A673 (cell line): ENCODE measurements at regions not wholly inside any gene's neighbourhood (a gene's known extent, or its start where the extent isn't known, plus 50 kb on each side); places are given as distances from the start of the nearest gene placed in this dataset.

Experiments used
- BruUV-seq: library from RNA; stranded (reverse); fragments of 400-500 nt; replicated peaks from 2 replicates; lab custom pipeline; 2021; lab: Mats Ljungman, UMichigan
- CTCF ChIA-PET: fragments of 300-600 bp; sonication (Branson Sonifier 250); formaldehyde crosslinking; loops from one replicate; lab custom pipeline; 2022; ENCODE audit warnings: antibody characterized with exemption; lab: Charles Lee
- POLR2A ChIA-PET: fragments of 300-600 bp; sonication (Branson Sonifier 250); formaldehyde crosslinking; loops from one replicate; lab custom pipeline; 2022; ENCODE audit warnings: antibody characterized with exemption; ENCODE audit not compliant: low non-redundant PET; lab: Charles Lee
- DNase-seq: peaks from one replicate; pipeline ENCODE4 v3.0.0-alpha.2; 2015; ENCODE audit warnings: low spot score
- H3K27ac ChIP-seq: fragments of 200-600 bp; sonication (generic); 2 replicates; pipeline ENCODE4 v1.5.1; 2016; ENCODE audit warnings: mixed run types, low read depth, mild to moderate bottlenecking, mixed read lengths, antibody characterized with exemption, low read length; ENCODE audit not compliant: poor library complexity, severe bottlenecking
- H3K27me3 ChIP-seq: fragments of 200-600 bp; sonication (generic); replicated peaks from 2 replicates; pipeline ENCODE4 v1.6.1; 2017; ENCODE audit warnings: mixed run types, low read depth, mild to moderate bottlenecking, mixed read lengths, antibody characterized with exemption, low read length; ENCODE audit not compliant: insufficient read depth, poor library complexity
- H3K36me3 ChIP-seq: fragments of 200-600 bp; sonication (generic); 2 replicates; pipeline ENCODE4 v1.6.1; 2016; ENCODE audit warnings: mixed run types, mild to moderate bottlenecking, mixed read lengths, antibody characterized with exemption, low read length; ENCODE audit not compliant: insufficient read depth, poor library complexity, severe bottlenecking
- H3K4me1 ChIP-seq: fragments of 200-600 bp; sonication (generic); 2 replicates; pipeline ENCODE4 v1.6.1; 2017; ENCODE audit warnings: mixed run types, mild to moderate bottlenecking, mixed read lengths, antibody characterized with exemption, low read length; ENCODE audit not compliant: insufficient read depth, poor library complexity, severe bottlenecking
- H3K4me3 ChIP-seq: fragments of 200-600 bp; sonication (generic); 2 replicates; pipeline ENCODE4 v1.5.1; 2016; ENCODE audit warnings: low read depth, mixed run types, mild to moderate bottlenecking, mixed read lengths, low read length; ENCODE audit not compliant: poor library complexity, severe bottlenecking
- H3K9me3 ChIP-seq: fragments of 200-600 bp; sonication (generic); 2 replicates; pipeline ENCODE4 v1.6.1; 2016; ENCODE audit warnings: mixed run types, low read depth, mild to moderate bottlenecking, mixed read lengths, antibody characterized with exemption, low read length; ENCODE audit not compliant: poor library complexity, severe bottlenecking
- EZH2 ChIP-seq: fragments of 200-600 bp; sonication (generic); IDR thresholded peaks from 2 replicates; pipeline ENCODE4 v1.6.1; 2017; ENCODE audit warnings: borderline replicate concordance, low read depth, mild to moderate bottlenecking, mixed read lengths, antibody characterized with exemption, low read length; ENCODE audit not compliant: poor library complexity, severe bottlenecking
- intact Hi-C: fragments of 100-400 bp; cut with micrococcal nuclease; formaldehyde crosslinking; loops from one replicate; pipeline ENCODE4 v1.10.0; 2022; ENCODE audit not compliant: unreplicated experiment
- TF ChIP-seq, protein P1 (sequence below): fragments of 300-800, 200-600 bp; sonication (generic); conservative IDR thresholded peaks from 2 replicates; pipeline ENCODE4 v1.5.1; 2017; ENCODE audit warnings: low read depth, mild to moderate bottlenecking, antibody characterized with exemption, low read length, moderate library complexity, mixed read lengths

DNA sequence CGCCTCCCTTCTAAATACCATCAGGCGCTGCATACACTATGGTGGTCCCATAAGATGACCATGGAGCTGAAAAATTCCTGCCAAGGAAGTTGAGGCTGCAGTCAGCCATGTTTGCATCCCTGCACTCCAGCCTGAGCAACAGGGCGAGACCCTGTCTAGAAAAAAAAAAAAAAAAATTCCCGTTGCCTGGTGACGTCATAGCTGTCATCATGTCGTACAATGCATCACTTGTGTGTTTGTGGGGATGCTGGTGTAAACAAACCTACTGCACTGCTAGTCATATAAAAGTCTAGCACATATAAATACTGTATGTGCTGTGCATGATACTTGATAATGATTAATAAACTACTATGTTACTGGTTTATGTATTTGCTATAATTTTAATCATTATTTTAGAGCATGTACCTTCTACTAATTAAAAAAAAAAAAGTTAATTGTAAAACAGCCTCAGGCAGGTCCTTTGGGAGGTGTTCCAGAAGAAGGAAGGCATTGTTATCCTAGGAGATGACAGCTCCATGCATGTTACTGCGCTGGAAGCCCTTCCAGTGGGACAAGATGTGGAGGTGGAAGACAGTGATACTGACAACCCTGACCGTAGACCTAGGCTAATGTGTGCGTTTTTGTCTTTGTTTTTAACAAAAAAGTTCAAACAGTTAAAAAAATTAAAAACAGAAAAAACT lies 132.6 kb downstream of the BANF2 start:
- H3K9me3 ChIP-seq = no peaks in the 10 kb centered on the region
- H3K4me1 ChIP-seq = no peaks in the 10 kb centered on the region
- intact Hi-C loops = no loop called here
- ChIA-PET POLR2A (no interaction called here), CTCF (no interaction called here)
- H3K36me3 ChIP-seq = no peaks in the 10 kb centered on the region
- no TSS peak for BruUV-seq
- no peak for DNase-seq
- H3K27ac ChIP-seq = no peak overlapping the region
- no peak for TF ChIP-seq EZH2
- TF ChIP-seq, protein P1, sequence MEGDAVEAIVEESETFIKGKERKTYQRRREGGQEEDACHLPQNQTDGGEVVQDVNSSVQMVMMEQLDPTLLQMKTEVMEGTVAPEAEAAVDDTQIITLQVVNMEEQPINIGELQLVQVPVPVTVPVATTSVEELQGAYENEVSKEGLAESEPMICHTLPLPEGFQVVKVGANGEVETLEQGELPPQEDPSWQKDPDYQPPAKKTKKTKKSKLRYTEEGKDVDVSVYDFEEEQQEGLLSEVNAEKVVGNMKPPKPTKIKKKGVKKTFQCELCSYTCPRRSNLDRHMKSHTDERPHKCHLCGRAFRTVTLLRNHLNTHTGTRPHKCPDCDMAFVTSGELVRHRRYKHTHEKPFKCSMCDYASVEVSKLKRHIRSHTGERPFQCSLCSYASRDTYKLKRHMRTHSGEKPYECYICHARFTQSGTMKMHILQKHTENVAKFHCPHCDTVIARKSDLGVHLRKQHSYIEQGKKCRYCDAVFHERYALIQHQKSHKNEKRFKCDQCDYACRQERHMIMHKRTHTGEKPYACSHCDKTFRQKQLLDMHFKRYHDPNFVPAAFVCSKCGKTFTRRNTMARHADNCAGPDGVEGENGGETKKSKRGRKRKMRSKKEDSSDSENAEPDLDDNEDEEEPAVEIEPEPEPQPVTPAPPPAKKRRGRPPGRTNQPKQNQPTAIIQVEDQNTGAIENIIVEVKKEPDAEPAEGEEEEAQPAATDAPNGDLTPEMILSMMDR = no peak
- H3K4me3 ChIP-seq = no peak overlapping the region
- H3K27me3 ChIP-seq = no peaks in the 10 kb centered on the region

DNA sequence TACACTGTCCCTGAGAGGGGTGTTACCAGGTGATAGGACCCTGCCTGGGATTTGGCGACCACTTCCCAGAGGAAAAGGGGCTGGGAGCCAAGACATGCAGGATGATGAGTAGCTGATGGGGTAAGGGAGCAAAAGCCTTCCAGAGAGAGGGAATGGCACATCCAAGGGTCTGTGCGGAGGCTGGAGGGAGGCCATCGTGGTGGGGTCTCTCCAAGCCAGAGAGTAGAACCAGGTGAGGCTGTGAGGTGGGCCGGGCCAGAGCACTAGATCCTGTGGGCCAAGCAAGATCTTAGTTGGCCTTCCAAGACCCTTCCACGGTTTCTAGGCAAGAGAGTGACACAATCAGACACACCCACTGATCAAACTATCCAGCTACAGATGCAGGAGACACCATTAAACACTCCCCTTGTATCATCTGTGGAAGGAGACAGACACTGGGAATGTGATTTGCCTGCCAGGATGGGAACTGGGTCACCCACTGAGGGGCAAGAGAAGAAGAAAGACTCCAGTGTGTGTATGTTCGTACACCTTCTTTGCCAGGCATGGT lies 128.9 kb downstream of the BANF2 start:
- no peak overlapping the region for H3K27ac ChIP-seq
- POLR2A ChIA-PET = no interaction called here
- no peak for DNase-seq
- H3K4me1 ChIP-seq = no peaks in the 10 kb centered on the region
- no TSS peak for BruUV-seq
- intact Hi-C loops = no loop called here
- CTCF ChIA-PET = no interaction called here
- H3K27me3 ChIP-seq = no peaks in the 10 kb centered on the region
- H3K36me3 ChIP-seq = no peaks in the 10 kb centered on the region
- no peak overlapping the region for H3K4me3 ChIP-seq
- TF ChIP-seq, protein P1 = no peak
- no peak for TF ChIP-seq EZH2
- H3K9me3 ChIP-seq = no peaks in the 10 kb centered on the region

DNA sequence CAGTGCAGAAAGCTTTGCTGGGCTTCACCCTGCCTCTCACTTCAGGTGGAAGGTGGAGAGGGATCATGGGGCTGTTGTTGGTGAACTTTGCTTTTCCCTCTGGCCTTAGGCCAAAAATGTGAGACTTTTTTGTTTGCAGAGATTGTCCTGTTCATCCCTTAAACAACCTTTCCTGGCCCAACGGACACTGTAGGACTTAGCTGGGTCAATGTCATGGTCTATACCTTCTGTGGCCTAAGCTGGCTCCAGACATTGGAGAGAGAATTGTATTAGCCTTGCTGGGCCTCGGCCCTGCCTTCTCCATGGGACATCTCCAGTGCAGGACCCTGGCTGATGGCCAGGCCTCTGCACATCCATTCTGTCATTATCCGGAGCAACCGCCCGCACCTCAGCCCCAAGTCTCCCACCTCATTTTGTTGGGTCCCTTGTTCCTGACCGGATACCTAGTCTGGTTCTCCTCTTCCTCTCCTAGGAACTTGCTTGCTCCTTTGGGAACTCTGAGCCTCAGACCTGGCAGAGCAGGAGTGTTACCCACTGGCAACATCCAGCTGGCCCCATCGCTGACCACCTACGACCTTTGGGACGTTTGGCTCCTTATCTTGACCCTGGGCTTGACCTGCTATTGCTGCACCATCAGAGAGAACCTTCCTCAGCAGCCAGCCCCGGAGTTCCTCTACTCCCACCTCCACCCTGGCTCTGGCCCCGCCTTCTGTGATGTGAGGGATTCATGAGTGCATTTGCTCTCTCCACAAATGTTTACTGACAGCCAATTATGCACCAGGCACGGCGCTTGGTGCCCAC lies 128.2 kb downstream of the BANF2 start:
- CTCF ChIA-PET = no interaction called here

More for the DNA sequence above, 128.2 kb downstream of the BANF2 start:
- Histone ChIP-seq H3K36me3 (no peaks in the 10 kb centered on the region), H3K4me1 (no peaks in the 10 kb centered on the region), H3K4me3 (no peak overlapping the region), H3K27ac (no peak overlapping the region), H3K9me3 (no peaks in the 10 kb centered on the region), H3K27me3 (no peaks in the 10 kb centered on the region)
- intact Hi-C loops = no loop called here
- no peak for TF ChIP-seq EZH2
- TF ChIP-seq, protein P1 = no peak
- POLR2A ChIA-PET = no interaction called here
- DNase-seq = no peak
- BruUV-seq = no TSS peak
